Left ventricle myocardium inferior (tissue), 1 donor: ENCODE measurements at regions not wholly inside any gene's neighbourhood (a gene's known extent, or its start where the extent isn't known, plus 50 kb on each side); places are given as distances from the start of the nearest gene placed in this dataset.

Experiments used
- DNase-seq: peaks from one replicate; pipeline ENCODE4 v3.0.0-alpha.2; 2020
- H3K27ac ChIP-seq: fragments of 200-600 bp; replicated peaks from 2 replicates; pipeline ENCODE4 v1.8.0; 2021
- H3K27me3 ChIP-seq: fragments of 200-600 bp; 2 replicates; pipeline ENCODE4 v1.8.0; 2021; ENCODE audit warnings: low read depth
- H3K36me3 ChIP-seq: fragments of 200-600 bp; 2 replicates; pipeline ENCODE4 v1.8.0; 2021
- H3K4me1 ChIP-seq: fragments of 200-600 bp; 2 replicates; pipeline ENCODE4 v1.8.0; 2021
- H3K4me3 ChIP-seq: fragments of 200-600 bp; 2 replicates; pipeline ENCODE4 v1.8.0; 2021; ENCODE audit warnings: mild to moderate bottlenecking, moderate library complexity
- H3K9me3 ChIP-seq: fragments of 200-600 bp; replicated peaks from 2 replicates; pipeline ENCODE4 v1.8.0; 2021
- intact Hi-C: fragments of 100-400 bp; cut with micrococcal nuclease; formaldehyde crosslinking; loops from one replicate; pipeline ENCODE4 v1.11.0; 2022
- TF ChIP-seq, protein P1 (sequence below): fragments of 200-600 bp; IDR thresholded peaks from 2 replicates; pipeline ENCODE4 v1.8.0; 2021; ENCODE audit warnings: antibody characterized with exemption, mild to moderate bottlenecking, borderline replicate concordance
- donor health status: DM: no; HTN: yes; CAD: no; lungs with severe emphysema.

DNA sequence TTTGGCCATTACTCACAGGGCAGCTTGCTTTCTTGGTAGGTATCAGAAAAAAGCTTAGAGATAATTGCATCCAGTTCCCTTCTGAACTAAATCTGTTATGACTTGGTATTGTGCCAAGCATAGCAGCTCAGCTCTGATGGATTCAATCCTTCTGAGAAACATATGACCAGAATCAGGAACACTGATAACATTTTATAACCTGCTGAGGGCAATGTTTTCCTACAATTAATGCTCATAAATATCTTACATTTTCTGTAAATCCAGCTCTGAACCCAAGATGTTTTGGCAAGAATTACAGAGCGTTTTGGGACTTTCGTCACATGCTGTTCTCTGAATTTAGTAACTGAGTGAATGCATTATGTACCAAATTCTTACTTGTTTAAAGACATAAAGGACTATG is 167.8 kb downstream of the KIF20B start:
- Histone ChIP-seq H3K4me3 (no peak overlapping the region), H3K36me3 (no peaks in the 10 kb centered on the region), H3K27ac (no peak overlapping the region), H3K27me3 (peaks cover 4% of the 10 kb centered on the region), H3K4me1 (no peaks in the 10 kb centered on the region), H3K9me3 (no peaks in the 10 kb centered on the region)
- TF ChIP-seq, protein P1, sequence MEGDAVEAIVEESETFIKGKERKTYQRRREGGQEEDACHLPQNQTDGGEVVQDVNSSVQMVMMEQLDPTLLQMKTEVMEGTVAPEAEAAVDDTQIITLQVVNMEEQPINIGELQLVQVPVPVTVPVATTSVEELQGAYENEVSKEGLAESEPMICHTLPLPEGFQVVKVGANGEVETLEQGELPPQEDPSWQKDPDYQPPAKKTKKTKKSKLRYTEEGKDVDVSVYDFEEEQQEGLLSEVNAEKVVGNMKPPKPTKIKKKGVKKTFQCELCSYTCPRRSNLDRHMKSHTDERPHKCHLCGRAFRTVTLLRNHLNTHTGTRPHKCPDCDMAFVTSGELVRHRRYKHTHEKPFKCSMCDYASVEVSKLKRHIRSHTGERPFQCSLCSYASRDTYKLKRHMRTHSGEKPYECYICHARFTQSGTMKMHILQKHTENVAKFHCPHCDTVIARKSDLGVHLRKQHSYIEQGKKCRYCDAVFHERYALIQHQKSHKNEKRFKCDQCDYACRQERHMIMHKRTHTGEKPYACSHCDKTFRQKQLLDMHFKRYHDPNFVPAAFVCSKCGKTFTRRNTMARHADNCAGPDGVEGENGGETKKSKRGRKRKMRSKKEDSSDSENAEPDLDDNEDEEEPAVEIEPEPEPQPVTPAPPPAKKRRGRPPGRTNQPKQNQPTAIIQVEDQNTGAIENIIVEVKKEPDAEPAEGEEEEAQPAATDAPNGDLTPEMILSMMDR, result no peak
- DNase-seq, result no peak
- intact Hi-C loops, result no loop called here

DNA sequence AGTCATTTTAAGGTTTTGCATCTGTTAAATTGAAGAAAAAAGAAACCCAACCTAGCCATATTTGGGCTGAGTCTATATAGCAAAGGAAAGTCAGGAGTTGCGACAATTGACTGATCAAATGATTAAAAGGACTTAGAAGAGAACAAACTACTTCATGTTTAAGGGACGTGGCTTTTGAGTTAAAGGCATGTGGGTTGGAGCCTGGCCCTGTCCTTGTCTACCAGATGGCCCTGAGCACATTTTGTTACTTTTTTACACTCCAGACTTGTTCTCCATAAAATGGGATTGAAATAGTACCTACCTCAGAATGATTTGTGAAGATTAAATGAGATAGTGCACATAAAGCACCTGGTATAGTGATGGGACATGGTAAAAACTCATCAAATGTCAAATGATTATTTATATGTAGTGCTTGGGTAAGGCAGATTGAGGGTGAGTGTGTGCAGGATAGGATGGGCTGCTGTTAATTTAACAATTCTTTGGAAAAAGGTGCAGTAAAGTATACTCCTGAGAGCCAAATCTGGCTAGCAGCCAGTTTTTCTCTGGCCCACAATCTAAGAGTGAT is 168.3 kb downstream of the KIF20B start:
- no peak for DNase-seq
- Histone ChIP-seq H3K4me1 (no peaks in the 10 kb centered on the region), H3K4me3 (no peak overlapping the region), H3K9me3 (no peaks in the 10 kb centered on the region), H3K27ac (no peak overlapping the region), H3K36me3 (no peaks in the 10 kb centered on the region), H3K27me3 (peaks cover 4% of the 10 kb centered on the region)
- TF ChIP-seq, protein P1, result no peak
- intact Hi-C loops, result no loop called here

DNA sequence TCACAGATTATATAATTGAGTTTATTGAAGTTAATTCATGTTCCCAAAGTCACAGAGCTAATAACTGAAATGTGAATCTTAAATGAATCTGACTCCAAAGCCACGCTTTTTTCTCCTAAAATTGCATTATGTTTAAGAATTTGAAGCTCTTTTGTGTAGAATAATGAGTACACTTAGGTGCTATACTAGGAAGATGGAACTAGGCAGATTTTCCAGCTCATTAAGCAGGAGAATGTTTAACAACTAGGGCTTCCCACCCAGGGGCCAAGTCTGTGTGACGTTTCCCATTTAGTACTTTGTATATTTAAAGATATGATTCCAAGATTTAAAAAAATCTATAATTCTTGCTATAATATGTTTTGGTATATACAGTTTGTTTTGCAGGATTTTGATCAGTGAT is 169.5 kb downstream of the KIF20B start:
- TF ChIP-seq, protein P1, result no peak
- Histone ChIP-seq H3K4me1 (no peaks in the 10 kb centered on the region), H3K36me3 (no peaks in the 10 kb centered on the region), H3K9me3 (no peaks in the 10 kb centered on the region), H3K4me3 (no peak overlapping the region), H3K27me3 (peaks cover 4% of the 10 kb centered on the region), H3K27ac (no peak overlapping the region)
- intact Hi-C loops, result no loop called here
- no peak for DNase-seq

DNA sequence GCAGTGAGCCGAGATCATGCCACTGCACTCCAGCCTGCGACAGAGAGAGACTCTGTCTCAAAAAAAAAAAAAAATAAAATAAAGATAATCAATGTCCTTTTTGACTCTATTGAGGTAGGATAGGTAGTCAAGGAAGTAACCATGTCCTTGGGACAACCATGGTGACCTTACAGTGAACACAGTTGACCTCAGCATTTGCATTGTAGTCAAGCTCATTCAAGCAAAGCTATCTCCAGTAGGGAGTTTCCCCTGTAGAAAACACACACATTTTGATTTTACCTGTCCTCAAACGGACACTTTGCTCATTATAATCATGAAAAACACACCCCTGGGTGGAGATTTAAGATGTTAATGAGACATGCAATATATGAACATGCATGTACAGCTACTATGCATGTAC is 171.7 kb downstream of the KIF20B start:
- H3K27ac ChIP-seq, result no peak overlapping the region
- intact Hi-C loops, result no loop called here
- no peaks in the 10 kb centered on the region for H3K9me3 ChIP-seq
- TF ChIP-seq, protein P1, result no peak
- H3K4me3 ChIP-seq, result no peak overlapping the region
- H3K27me3 ChIP-seq, result no peaks in the 10 kb centered on the region
- H3K36me3 ChIP-seq, result no peaks in the 10 kb centered on the region
- DNase-seq, result no peak
- no peaks in the 10 kb centered on the region for H3K4me1 ChIP-seq

DNA sequence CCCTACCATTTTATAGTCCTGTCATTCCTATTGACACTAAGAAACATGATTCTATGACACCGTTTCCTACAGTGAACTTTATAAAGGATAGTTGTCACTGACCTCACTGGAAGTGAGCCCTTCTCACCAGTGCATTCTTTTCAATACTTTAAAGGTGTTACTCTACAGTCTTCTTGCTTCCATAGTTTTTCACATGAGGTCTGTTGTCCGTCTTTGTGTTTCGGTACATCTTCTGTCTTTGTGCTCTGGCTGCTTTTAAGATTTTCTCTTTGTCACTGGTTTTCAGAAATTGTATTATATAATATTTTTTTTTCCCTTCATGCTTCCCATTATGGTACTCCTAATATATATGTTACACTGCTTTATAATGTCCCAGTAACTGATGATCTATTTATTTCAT is 174.2 kb downstream of the KIF20B start:
- Histone ChIP-seq H3K4me3 (no peak overlapping the region), H3K36me3 (no peaks in the 10 kb centered on the region), H3K27me3 (no peaks in the 10 kb centered on the region), H3K4me1 (no peaks in the 10 kb centered on the region), H3K27ac (no peak overlapping the region), H3K9me3 (peaks cover 12% of the 10 kb centered on the region)
- intact Hi-C loops, result no loop called here
- DNase-seq, result no peak
- TF ChIP-seq, protein P1, result no peak
